CD4-positive, CD25-positive, alpha-beta regulatory T cell (primary cell): ENCODE measurements at regions not wholly inside any gene's neighbourhood (a gene's known extent, or its start where the extent isn't known, plus 50 kb on each side); places are given as distances from the start of the nearest gene placed in this dataset.
A peak's percentile ranks its signal among the peaks of the same experiment; 100 is the strongest.

Source experiments
- ATAC-seq, 2 donors: fragments of 150-1000 bp; cut with Tn5 transposase; one replicate each; pipeline ENCODE4 v1.10.0; 2021; ENCODE audit warnings: low read depth in 2 of 2, moderate number of reproducible peaks in 2 of 2, moderate library complexity in 1 of 2
- DNase-seq, 3 donors: peaks; one replicate each; pipeline versions ENCODE4 v3.0.0 to v3.0.0-alpha.2; 2012 to 2022; ENCODE audit warnings: mixed read lengths in 1 of 3
- H3K27ac ChIP-seq: one replicate; pipeline ENCODE4 v1.7.0; 2013; ENCODE audit warnings: mild to moderate bottlenecking, low read length; ENCODE audit not compliant: insufficient read depth, poor library complexity, severe bottlenecking
- H3K27me3 ChIP-seq: one replicate; pipeline ENCODE4 v1.7.0; 2013; ENCODE audit warnings: low read length; ENCODE audit not compliant: control insufficient read depth, insufficient read depth
- H3K36me3 ChIP-seq: one replicate; pipeline ENCODE4 v1.7.0; 2013; ENCODE audit warnings: mild to moderate bottlenecking, low read length, moderate library complexity; ENCODE audit not compliant: control insufficient read depth, insufficient read depth
- H3K4me1 ChIP-seq: 2 replicates; pipeline ENCODE4 v1.7.0; 2013; ENCODE audit warnings: mild to moderate bottlenecking, low read length; ENCODE audit not compliant: insufficient read depth, control insufficient read depth, poor library complexity, severe bottlenecking
- H3K4me3 ChIP-seq: one replicate; pipeline ENCODE4 v1.7.0; 2013; ENCODE audit warnings: low read depth, mild to moderate bottlenecking, low read length, moderate library complexity
- H3K9me3 ChIP-seq, 2 experiments: 1 replicate in 1 of 2; 2 replicates in 1 of 2; pipeline ENCODE4 v1.7.0; 2013; ENCODE audit warnings: low read length in 2 of 2, mild to moderate bottlenecking in 1 of 2, moderate library complexity in 1 of 2; ENCODE audit not compliant: control insufficient read depth in 2 of 2
- H3K27ac Mint-ChIP-seq, 3 donors: one replicate each; pipeline ENCODE4 v1.8.0; 2020 to 2022; ENCODE audit warnings: mild to moderate bottlenecking in 3 of 3, mixed read lengths in 3 of 3, moderate library complexity in 2 of 3
- H3K27me3 Mint-ChIP-seq: one replicate; pipeline ENCODE4 v1.8.0; 2022; ENCODE audit warnings: mild to moderate bottlenecking, mixed read lengths
- H3K36me3 Mint-ChIP-seq: one replicate; pipeline ENCODE4 v1.8.0; 2020; ENCODE audit warnings: mixed read lengths
- H3K4me1 Mint-ChIP-seq, 4 donors: one replicate each; pipeline ENCODE4 v1.8.0; 2020 to 2022; ENCODE audit warnings: mixed read lengths in 4 of 4, mild to moderate bottlenecking in 1 of 4
- H3K4me3 Mint-ChIP-seq, 4 donors: one replicate each; pipeline ENCODE4 v1.8.0; 2020 to 2022; ENCODE audit warnings: mild to moderate bottlenecking in 4 of 4, mixed read lengths in 4 of 4, moderate library complexity in 3 of 4
- H3K9me3 Mint-ChIP-seq, 7 donors: one replicate each; pipeline ENCODE4 v1.8.0; 2020 to 2022; ENCODE audit warnings: mixed read lengths in 7 of 7, mild to moderate bottlenecking in 3 of 7, moderate library complexity in 2 of 7

- Mint-ChIP-seq H3K27me3 (no peaks in the 10 kb centered on the region), H3K4me3 (no peak overlapping the region), H3K36me3 (no peaks in the 10 kb centered on the region), H3K9me3 (peaks cover 0 to 4% (median 0%) of the 10 kb centered on the region in 7 donors), H3K4me1 (peaks cover 0 to 4% (median 0%) of the 10 kb centered on the region in 4 donors), H3K27ac (no peak overlapping the region)
- no peaks in the 10 kb centered on the region for H3K27me3 ChIP-seq
- no peaks in the 10 kb centered on the region for H3K36me3 ChIP-seq
- DNase-seq (no peak), ATAC-seq (no peak)
- H3K9me3 ChIP-seq = no peaks in the 10 kb centered on the region
- no peak overlapping the region for H3K27ac ChIP-seq
- H3K4me1 ChIP-seq = no peaks in the 10 kb centered on the region
- H3K4me3 ChIP-seq = no peak overlapping the region
These were observed 87.1 kb upstream of the AHR start for GRCh38 chr7:17211307-17211836.

- peaks cover 0 to 4% (median 0%) of the 10 kb centered on the region in 7 donors for H3K9me3 Mint-ChIP-seq
- ATAC-seq = no peak
These were observed 86.3 kb upstream of the AHR start for GRCh38 chr7:17212188-17212587.

GRCh38 chr7:17227766-17228490, 70.5 kb upstream of the AHR start:
- no peaks in the 10 kb centered on the region for H3K27me3 ChIP-seq
- ATAC-seq (no peak), DNase-seq (no peak)
- no peak overlapping the region for H3K4me3 ChIP-seq
- peaks cover 2 to 7% (median 5%) of the 10 kb centered on the region in 4 donors for H3K4me1 Mint-ChIP-seq
- no peak overlapping the region for H3K27ac Mint-ChIP-seq
- no peak overlapping the region for H3K27ac ChIP-seq
- H3K9me3 ChIP-seq = no peaks in the 10 kb centered on the region
- no peaks in the 10 kb centered on the region for H3K27me3 Mint-ChIP-seq
- H3K4me3 Mint-ChIP-seq = no peak overlapping the region
- no peaks in the 10 kb centered on the region for H3K36me3 ChIP-seq
- H3K9me3 Mint-ChIP-seq = peaks cover 0 to 3% (median 1%) of the 10 kb centered on the region in 7 donors
- H3K4me1 ChIP-seq = no peaks in the 10 kb centered on the region
- H3K36me3 Mint-ChIP-seq = no peaks in the 10 kb centered on the region

More at GRCh38 chr7:17212188-17212587, 86.3 kb upstream of the AHR start:
- DNase-seq = no peak
- H3K27ac Mint-ChIP-seq = no peak overlapping the region
- H3K4me1 Mint-ChIP-seq = no peaks in the 10 kb centered on the region
- Histone ChIP-seq H3K27ac (no peak overlapping the region), H3K27me3 (no peaks in the 10 kb centered on the region), H3K36me3 (no peaks in the 10 kb centered on the region), H3K9me3 (no peaks in the 10 kb centered on the region), H3K4me1 (no peaks in the 10 kb centered on the region), H3K4me3 (no peak overlapping the region)
- H3K4me3 Mint-ChIP-seq = no peak overlapping the region
- H3K27me3 Mint-ChIP-seq = no peaks in the 10 kb centered on the region
- no peaks in the 10 kb centered on the region for H3K36me3 Mint-ChIP-seq

- ATAC-seq = no peak
These were observed 69.2 kb upstream of the AHR start for GRCh38 chr7:17229228-17229627.

GRCh38 chr7:17230099-17230807, 68.2 kb upstream of the AHR start:
- Histone ChIP-seq H3K4me1 (peaks cover 21% of the 10 kb centered on the region), H3K9me3 (no peaks in the 10 kb centered on the region), H3K27ac (no peak overlapping the region), H3K27me3 (no peaks in the 10 kb centered on the region), H3K36me3 (no peaks in the 10 kb centered on the region), H3K4me3 (no peak overlapping the region)
- H3K27me3 Mint-ChIP-seq = no peaks in the 10 kb centered on the region
- ATAC-seq (no peak), DNase-seq (no peak)
- H3K4me1 Mint-ChIP-seq = peaks cover 18 to 27% (median 23%) of the 10 kb centered on the region in 4 donors
- H3K4me3 Mint-ChIP-seq = no peak overlapping the region
- H3K27ac Mint-ChIP-seq = peak overlapping the region in 1 of 3 donors; percentile 3
- H3K36me3 Mint-ChIP-seq = no peaks in the 10 kb centered on the region
- peaks cover 0 to 2% (median 0%) of the 10 kb centered on the region in 7 donors for H3K9me3 Mint-ChIP-seq

More at GRCh38 chr7:17229228-17229627, 69.2 kb upstream of the AHR start:
- Mint-ChIP-seq H3K36me3 (no peaks in the 10 kb centered on the region), H3K4me3 (no peak overlapping the region), H3K27me3 (no peaks in the 10 kb centered on the region), H3K4me1 (peaks cover 12 to 17% (median 13%) of the 10 kb centered on the region in 4 donors), H3K9me3 (peaks cover 0 to 3% (median 1%) of the 10 kb centered on the region in 7 donors), H3K27ac (no peak overlapping the region)
- Histone ChIP-seq H3K4me1 (peaks cover 12% of the 10 kb centered on the region), H3K9me3 (no peaks in the 10 kb centered on the region), H3K27me3 (no peaks in the 10 kb centered on the region), H3K36me3 (no peaks in the 10 kb centered on the region), H3K27ac (no peak overlapping the region), H3K4me3 (no peak overlapping the region)
- DNase-seq = no peak

- H3K9me3 Mint-ChIP-seq = peaks cover 0 to 6% (median 0%) of the 10 kb centered on the region in 7 donors
- no peaks in the 10 kb centered on the region for H3K36me3 Mint-ChIP-seq
- Histone ChIP-seq H3K36me3 (no peaks in the 10 kb centered on the region), H3K9me3 (no peaks in the 10 kb centered on the region), H3K27ac (peak overlapping the region; percentile 95), H3K4me1 (peaks cover 28% of the 10 kb centered on the region), H3K27me3 (no peaks in the 10 kb centered on the region), H3K4me3 (peak overlapping the region; percentile 72)
- peak overlapping the region; percentile 93 to 99 (median 93) for H3K27ac Mint-ChIP-seq
- no peaks in the 10 kb centered on the region for H3K27me3 Mint-ChIP-seq
- no peak for ATAC-seq
- peak in 1 of 3 donors; percentile 37 for DNase-seq
- peaks cover 29 to 37% (median 33%) of the 10 kb centered on the region in 4 donors for H3K4me1 Mint-ChIP-seq
- H3K4me3 Mint-ChIP-seq = peak overlapping the region; percentile 22 to 88 (median 72)
These were observed 64.8 kb upstream of the AHR start for GRCh38 chr7:17233603-17234002.

- peak overlapping the region; percentile 95 for H3K27ac ChIP-seq
- Mint-ChIP-seq H3K4me3 (peak overlapping the region; percentile 71 to 90 (median 80)), H3K9me3 (peaks cover 0 to 6% (median 0%) of the 10 kb centered on the region in 7 donors), H3K36me3 (no peaks in the 10 kb centered on the region), H3K27ac (peak overlapping the region; percentile 93 to 99 (median 93)), H3K27me3 (no peaks in the 10 kb centered on the region), H3K4me1 (peaks cover 29 to 37% (median 33%) of the 10 kb centered on the region in 4 donors)
- DNase-seq = peak in 2 of 3 donors; percentile 30 to 62
- peak overlapping the region; percentile 72 for H3K4me3 ChIP-seq
- no peaks in the 10 kb centered on the region for H3K9me3 ChIP-seq
- no peaks in the 10 kb centered on the region for H3K27me3 ChIP-seq
- H3K4me1 ChIP-seq = peaks cover 28% of the 10 kb centered on the region
- no peaks in the 10 kb centered on the region for H3K36me3 ChIP-seq
- peak; percentile 46 to 56 for ATAC-seq
These were observed 64.4 kb upstream of the AHR start for GRCh38 chr7:17234030-17234397.
